Epithelial cell of esophagus (primary cell): ENCODE measurements at regions not wholly inside any gene's neighbourhood (a gene's known extent, or its start where the extent isn't known, plus 50 kb on each side); places are given as distances from the start of the nearest gene placed in this dataset.

Source experiments
- DNase-seq: peaks from one replicate; pipeline ENCODE4 v3.0.0; 2010; ENCODE audit warnings: low read depth
- H3K4me3 ChIP-seq: 2 replicates; pipeline ENCODE4 v1.5.1; 2011; ENCODE audit warnings: mild to moderate bottlenecking, low read length, control low read depth
- CTCF ChIP-seq: IDR thresholded peaks from 2 replicates; pipeline ENCODE4 v1.5.1; 2011; ENCODE audit warnings: low read depth, mild to moderate bottlenecking, low read length, control low read depth, inconsistent platforms; ENCODE audit not compliant: insufficient read depth; ENCODE audit errors: missing control alignments

- no peak for TF ChIP-seq CTCF
- DNase-seq: peak; percentile 37
- H3K4me3 ChIP-seq: no peak overlapping the region
Observed at GRCh38 chr6:144543006-144543871, 258.1 kb downstream of the UTRN start.

- no peak for TF ChIP-seq CTCF
- no peak for DNase-seq
- no peak overlapping the region for H3K4me3 ChIP-seq
Observed at GRCh38 chr6:144544266-144544830, 259.2 kb downstream of the UTRN start.

GRCh38 chr6:144546807-144547206 lies 261.7 kb downstream of the UTRN start:
- no peak overlapping the region for H3K4me3 ChIP-seq
- no peak for DNase-seq
- TF ChIP-seq CTCF: no peak

- H3K4me3 ChIP-seq: no peak overlapping the region
- TF ChIP-seq CTCF: no peak
- no peak for DNase-seq
Observed at GRCh38 chr6:144547409-144547808, 262.3 kb downstream of the UTRN start.

GRCh38 chr6:144548536-144548935 lies 263.4 kb downstream of the UTRN start:
- H3K4me3 ChIP-seq: no peak overlapping the region
- TF ChIP-seq CTCF: no peak
- DNase-seq: no peak

- TF ChIP-seq CTCF: no peak
- H3K4me3 ChIP-seq: no peak overlapping the region
- no peak for DNase-seq
Observed at GRCh38 chr6:144549837-144550747, 265.0 kb downstream of the UTRN start.
